ENCODE measurements at regions not wholly inside any gene's neighbourhood (a gene's known extent, or its start where the extent isn't known, plus 50 kb on each side); places are given as distances from the start of the nearest gene placed in this dataset.
A peak's percentile ranks its signal among the peaks of the same experiment; 100 is the strongest.

DNA sequence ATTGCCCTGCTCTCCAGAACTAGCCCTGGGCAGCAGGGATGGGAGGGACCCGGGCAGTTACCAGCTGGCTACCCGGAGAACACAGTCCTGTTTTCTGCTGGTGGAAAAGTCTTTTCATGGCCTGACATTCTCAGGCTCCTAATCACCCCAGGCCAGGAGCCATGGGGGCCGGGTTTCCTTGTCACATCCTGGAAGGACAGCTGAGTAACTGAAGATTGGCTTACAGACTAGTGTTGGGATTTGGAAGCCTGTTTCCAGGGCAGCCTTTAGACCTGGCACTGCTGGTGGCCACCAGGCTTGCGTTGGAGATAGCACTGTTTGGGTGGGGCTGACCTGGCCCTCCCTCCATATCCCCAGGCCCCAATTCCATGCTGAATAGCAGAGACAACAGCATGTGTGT, 349.0 kb downstream of the CTTN start:
- DNase-seq, result no peak

DNA sequence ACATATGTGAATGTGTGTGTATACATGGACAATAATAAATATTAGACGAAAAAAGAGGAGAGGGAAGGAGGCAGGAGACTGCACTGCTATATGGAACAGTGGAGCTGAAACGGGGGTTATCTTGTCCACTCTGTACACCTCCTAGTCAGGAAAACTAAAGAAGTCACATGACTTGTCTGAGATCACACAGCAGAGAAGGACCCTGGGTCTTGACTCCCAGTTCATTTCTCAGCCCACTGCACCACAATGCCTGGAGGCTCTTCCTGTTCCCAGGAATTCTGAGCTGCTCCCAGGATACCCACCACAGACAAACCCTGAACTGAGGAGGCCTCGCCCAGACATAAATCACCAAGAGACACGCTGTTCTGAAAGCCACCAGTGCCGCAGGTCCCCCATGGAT, 349.6 kb downstream of the CTTN start:
- DNase-seq, result no peak

DNA sequence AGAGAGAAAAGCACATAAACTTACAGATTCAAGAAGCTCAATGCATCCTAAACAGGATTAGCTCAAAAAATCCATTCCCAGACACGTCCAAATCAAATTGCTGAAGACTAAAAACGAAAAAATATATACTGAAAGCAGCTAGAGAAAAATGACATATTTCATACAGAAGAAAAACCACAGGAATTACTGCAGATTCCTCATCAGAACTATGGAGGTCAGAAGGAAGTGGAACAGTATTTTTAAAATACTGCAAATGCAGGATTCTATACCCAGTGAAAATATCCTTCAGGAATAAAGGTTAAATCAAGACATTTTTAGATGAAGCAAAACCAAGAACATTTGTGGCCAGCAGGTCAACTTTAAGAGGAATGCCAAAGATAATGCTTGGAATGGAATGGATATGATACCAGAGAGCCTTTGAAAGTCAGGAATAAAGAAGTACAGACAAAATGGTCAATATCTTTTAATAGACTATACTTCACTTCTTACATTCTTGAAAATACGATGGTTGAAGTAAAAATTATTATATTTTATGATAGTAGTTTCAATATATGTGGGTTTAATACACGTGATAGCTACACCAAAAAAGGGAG, 352.9 kb downstream of the CTTN start:
- no peak for DNase-seq

DNA sequence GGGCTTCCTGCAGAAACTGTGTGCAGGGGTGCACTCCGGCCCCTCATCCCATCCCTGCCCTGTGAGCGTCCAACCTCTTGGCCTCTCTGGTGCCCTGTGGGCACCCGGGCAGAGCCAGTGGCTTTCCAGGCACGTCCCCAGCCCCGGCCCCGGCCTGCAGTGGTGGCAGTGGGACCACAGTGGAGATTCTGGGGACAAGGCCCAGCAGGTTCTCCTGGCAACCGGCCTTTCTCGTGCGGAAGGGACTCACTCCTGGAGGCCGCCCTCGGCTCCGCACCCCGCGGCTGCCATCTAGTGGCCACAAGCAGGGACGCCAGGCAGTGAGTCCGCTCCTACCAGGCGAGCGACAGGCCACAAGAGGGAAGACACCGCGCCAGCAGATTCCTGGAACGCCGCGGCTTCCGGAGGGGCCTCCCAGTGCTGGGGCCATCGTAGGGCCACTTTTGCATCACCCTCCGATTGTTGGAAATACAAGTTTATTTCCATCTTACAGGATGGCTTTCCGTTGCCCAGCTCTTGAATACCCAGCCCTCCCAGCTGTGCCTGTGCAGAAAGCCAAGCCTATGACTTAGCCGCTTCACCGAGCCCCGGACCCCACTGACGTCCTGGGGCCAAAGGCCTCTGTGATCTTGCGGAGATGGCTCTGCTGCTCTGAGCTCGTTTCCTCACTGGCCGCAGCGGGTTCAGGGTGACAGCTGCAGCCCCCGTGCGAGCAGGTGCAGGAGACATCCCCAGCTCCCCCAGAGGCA, 357.3 kb downstream of the CTTN start:
- peak; percentile 50 to 70 for DNase-seq

DNA sequence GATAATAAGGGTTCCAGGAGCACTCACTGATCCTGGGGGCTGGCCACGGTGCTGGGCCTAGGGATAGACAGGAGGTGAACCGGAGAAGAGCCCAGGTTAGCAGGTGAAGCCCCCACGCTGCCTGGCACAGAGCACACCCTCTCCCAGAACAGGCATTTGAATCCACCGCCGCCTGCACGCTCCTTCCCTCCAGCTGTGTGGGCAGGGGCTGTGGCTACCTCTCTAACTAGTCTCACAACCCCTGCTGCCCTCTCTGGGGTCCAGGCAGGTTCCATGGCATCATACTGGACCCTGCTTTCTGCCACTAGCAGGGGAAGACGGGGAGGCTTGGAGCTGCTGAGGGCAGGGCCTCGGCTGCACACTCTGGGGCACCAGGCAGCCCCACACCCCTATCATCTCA, 358.0 kb downstream of the CTTN start:
- no peak for DNase-seq

DNA sequence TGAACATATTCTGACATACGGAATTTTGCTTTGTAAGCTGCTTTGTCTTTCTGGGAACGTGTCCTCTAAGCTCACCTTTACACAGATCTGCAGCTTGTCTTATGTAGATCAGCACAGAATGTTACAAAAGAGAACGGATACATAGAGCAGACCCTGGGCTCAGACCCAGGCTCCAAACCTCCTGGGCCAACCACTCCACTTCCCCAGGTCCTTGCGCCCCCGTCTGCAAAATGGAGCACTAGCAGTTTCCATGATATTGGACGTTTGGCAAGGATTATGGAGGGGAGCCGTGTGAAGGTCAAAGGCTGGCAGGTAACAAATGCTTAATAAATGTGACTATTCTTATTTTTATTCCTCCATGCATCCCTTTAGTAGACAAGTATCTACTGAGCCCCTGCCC, 358.4 kb downstream of the CTTN start:
- DNase-seq, result no peak

DNA sequence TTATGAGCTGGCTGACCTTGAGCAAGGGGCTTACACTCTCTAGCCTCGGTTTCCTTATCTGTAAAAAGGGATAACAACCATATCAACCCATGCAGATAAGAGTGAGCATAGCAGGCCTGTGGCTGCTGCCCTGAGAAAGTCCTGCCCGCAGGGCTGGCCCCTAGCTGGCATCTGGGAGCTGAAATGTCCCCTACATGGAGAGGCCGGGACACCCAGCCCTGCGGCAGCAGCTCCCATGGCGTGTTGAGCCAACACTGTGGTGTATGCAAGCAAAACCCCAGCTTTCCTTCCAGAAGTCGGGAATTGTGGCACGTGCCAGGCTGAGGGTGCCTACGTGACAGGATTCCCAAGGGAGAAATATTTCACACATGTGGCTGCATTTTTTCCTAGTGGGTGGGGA, 358.9 kb downstream of the CTTN start:
- DNase-seq, result no peak

DNA sequence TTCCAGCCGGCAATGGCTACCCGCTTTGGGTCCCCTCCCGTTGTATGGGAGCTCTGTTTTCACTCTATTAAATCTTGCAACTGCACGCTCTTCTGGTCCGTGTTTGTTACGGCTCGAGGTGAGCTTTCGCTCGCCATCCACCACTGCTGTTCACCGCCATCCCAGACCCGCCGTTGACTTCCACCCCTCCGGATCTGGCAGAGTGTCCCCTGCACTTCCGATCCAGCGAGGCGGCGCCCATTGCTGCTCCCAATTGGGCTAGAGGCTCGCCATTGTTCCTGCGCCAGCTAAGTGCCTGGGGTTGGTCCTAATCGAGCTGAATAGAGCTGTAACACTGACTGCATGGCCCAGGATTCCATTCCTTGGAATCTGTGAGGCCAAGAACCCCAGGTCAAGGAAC, 359.9 kb downstream of the CTTN start:
- DNase-seq, result no peak

DNA sequence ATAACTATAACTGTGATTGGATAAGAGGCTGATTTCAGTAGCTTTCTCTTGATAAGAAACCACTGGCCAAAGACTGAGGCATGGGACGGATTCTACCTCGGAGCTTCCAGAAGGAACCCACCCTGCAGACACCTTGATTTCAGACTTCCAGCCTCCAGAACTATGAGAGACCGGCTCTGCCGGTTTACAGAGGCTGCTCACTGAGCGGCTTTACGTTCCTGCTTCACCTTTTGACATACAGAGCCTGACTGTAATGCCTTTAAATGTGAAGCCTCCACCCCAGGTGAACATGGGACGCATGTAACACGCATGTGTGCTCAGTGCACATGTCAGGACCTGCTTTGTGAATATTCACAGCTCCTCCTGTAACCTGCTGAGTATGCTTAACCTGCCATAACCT, 361.5 kb downstream of the CTTN start:
- no peak for DNase-seq

DNA sequence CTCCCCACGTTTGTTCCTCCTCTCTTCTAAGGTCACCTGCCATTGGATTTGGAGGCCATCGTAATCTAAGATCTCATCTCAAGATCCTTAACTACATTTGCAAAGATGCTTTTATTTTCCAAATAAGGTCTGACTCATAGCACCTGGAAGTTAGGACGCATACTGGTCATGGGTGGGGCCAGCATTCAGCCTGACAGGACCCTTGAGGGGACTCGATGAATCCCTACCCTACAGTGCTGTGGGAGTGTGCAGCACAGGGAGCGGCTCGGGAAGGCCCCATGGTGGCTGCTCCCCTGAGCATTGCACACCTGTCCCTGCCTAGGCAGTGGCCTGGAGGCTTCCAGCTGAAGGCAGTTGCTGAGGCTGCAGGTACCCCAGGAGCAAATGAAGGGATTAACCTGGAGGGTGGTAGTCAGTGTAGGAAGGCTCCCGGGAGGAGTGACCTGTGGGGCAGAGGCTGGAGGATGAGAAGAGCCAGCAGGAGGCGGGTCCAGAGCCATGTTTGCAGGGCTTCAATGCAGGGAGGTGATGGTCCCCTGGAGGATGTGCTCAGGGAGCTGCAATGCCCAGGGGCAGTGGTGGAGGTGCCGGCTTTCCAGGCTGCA, 362.2 kb downstream of the CTTN start:
- DNase-seq, result no peak

DNA sequence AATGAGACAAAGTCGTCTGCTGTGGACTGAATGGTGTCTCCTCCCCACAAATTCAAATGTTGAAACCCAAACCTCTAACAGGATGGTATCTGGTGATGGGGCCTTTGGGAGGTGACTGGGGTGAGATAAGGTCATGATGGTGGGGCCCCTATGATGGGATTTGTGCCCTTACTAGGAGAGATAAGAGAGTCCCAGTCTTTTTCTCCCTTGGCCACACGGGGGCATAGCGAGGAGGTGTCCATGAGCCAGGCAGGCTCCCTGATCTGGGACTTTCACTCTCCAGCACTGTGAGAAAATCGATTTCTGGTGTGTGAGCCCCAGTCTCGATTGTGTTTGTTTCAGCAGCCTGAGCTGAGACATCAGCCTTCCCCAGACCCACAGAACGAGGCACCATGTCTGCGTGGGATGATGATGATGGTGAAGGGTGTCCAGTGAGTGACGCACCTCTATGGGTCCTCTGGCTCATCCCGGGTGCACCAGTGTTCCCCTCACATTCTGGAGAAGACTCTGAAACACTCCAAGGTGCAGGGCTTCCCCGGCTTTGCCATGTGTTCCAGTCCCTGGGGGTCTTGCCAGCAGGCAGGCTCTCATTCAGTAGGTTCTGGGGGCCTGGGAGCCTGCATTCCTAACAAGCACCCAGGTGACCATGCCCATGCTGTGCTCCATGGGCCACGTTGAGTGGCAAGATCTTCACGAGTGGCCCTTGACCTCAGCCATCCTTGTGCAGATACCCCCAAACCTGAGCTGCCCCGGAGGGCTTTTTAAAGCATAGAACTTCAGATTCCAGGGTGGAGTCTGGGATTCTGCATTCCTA, 363.0 kb downstream of the CTTN start:
- DNase-seq, result peak; percentile 18 to 20

DNA sequence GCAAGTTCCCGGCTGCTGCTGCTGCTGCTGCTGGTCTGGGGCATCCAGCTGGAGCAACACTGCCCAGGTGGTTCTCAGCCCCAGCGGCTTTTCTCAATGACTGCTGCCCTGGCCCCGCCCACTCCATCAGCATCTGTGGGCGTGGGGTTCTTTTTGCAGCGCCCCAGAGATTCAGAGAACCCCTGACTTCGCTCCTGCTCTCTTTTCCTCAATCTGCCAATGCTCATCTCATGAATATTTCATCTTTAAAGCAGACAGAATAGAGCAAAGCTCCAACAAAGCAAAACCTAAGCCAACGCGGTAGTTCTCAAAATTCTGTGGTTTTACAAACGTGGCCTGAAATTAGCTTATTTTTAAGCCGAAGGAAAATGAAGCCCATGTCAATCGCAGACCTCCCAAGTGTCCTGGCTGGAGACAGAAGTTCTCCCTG, 363.6 kb downstream of the CTTN start:
- no peak for DNase-seq

DNA sequence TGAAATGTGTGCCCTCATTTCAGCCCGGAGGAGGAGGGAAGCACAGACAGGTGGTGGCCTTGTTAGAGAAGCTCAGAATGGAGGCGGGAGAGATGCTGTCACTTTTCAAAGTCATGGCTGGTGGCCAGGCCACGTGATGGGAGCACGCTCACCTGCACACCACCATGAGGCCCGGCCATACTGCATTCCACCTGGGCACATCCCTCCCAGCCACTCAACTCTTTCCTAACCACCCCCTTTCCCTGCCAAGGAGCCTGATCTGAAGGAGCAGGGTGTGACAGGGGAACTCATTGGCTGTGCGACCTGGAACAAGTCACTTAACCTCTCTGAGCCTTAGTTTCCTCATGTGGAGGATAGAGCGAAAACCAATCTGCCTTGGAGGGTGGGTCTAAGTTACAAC, 364.5 kb downstream of the CTTN start:
- DNase-seq, result no peak

DNA sequence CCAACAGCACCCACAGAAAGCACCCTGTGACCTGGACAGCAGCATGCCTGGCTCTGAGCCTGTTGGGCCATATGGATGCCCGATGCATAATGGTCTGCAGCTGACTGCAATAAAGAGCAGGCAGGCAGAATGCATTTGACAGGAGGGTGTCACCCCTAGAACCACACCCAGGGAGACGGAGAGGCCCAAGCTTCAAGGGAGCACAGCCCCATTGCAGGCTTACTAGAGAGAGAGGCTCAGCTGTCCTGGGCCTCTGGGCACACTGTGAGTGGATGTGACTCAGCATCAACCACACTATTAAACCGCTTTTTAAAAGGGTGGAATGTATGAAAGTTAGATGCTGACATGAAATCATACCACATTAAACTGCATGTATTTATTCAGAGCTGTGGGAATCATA, 365.3 kb downstream of the CTTN start:
- no peak for DNase-seq

DNA sequence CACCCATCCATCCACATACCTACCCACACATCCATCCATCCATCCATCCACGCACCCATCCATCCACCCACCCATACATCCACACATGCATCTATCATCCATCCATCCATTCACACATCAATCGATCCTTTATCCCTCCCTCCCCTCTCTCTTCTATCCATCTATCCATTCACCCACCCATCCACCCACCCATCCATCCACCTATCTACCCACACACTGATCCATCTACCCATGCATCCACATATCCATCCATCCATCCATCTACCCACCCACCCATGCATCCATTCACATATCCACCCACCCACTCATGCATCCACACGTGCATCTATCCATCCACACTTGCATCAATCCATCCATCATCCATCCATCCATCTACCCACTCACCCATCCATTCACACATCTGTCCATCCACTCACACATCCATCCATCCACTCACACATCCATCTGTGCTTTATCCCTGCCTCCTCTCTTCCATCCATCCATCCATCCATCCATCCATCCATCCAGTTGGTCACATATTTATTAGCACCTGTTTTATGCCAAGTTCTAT, 366.1 kb downstream of the CTTN start:
- no peak for DNase-seq

DNA sequence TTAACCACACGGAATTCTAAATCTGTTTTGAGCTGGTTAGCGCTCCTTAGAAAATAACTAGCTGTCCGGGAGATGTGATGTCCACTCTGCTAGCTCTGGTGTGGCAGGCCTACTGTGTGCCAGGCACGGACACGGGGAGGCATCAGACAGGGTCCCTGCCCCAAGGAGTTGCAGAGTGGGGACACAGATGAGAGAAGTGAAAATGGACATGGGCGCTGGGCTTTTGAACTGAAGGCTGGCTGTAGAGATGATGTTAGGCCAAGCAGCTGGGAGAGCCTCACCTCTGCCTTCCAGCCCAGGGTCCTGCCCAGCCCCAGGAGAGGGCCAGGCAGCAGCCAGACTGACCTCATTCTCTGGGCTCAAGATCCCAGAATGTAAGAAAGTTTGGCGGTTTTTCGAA, 368.6 kb downstream of the CTTN start:
- no peak for DNase-seq

DNA sequence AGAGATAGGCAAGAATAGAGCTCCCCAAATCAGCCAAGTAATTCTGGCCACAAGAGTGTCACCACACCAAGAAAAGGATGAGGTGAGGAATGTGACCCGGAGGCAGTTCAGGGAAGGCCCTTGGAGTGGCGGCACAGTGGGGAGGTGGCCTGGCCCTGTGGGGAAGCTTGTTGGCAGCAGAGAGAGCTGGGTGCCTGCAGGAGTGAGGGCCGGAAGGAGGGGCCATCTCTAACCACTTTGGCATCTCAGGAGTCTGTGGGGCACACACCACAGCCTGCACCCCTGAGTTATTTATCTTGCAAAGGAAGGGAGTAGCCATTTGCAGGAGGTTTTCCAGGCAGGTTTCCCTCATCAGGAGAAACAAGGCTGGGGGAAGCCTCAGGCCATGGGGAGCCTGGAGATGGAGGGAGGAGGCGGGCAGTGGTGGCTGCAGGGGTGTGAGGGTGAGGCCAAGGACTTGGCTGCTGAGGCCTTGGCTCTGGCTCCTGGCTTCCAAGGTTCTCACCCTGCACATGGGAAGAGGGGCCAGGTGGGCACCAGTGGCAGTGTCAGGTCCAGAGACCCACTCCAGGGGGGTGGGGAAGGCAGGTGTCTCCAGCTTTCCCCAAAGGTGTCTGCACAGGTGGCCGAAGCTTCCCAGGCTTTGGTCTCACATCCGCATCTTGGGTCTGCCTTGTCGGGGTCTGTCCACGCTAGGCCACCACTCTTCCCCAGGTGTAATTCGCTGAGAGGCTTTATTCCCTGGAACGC, 370.2 kb downstream of the CTTN start:
- DNase-seq, result no peak

DNA sequence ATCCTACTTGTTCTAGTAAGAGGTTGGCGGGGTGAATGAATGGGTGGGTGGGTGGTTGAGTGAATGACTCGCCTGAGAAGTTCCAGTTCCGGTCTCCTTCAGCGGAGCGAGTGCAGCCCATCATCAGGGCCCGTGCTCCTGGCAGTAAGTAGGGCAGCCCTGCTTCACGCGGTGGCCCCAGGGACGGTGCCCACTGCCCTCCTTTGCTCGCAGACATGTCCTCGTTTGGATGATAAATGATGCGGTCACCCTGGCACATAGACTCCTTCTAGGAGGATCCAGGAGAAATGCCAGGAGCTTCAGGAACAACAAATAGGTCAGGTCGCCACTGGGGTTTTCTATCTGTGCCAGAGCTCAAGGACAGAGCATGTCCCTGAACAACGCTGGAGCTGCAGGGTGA, 370.8 kb downstream of the CTTN start:
- no peak for DNase-seq

DNA sequence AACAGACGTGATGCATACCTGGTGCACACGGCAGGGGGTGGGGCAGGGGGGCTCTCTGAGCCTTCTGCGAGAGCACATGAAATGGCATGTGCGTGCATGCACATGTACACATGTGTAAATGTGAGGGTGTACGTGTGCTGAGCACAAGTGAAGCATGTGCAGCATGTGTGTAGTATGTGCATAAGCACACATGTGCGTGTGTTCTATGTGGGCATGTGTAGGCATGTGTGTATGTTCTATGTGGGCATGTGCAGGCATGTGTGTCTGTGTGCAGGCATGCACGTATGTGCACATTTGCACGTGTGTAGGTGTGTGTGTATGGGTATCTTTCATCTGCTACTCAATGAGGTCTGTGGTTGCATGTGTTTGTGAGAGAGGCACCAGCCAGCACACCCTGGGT, 371.2 kb downstream of the CTTN start:
- DNase-seq, result no peak

DNA sequence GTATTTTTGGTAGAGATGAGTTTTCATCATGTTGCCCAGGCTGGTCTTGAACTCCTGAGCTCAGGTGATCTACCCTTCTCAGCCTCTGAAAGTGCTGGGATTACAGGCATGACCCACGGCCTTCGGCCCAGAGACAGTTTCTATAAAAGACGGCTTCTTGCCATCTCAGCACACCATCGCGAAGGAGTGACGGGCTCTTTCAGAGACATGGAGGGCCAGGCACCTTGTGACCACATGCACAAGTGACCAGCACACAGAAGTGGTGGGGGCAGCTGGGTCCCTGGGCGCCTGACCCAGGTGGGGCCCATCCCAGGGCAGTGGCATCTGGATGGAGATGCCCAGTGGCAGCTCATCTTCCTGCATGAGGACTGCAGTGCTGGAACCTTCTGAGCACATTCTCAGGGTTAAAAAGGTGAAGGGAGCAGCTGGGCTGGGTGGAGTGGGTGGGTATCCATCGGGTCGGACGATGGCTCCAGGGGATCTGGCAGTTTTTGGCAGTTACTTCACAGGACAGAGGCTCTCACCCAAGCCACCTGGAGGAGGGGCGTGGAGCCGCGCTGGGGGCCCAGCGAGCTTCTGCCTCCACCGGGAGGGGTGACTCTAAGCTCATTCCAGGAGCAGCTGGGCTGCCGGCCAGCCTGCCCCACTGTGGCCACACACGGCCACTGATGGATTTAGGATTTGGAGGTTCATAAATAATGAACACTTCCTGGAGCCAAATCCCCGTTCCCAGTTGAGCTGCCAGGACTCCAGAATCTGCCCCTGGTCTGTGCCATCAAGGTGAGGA, 373.0 kb downstream of the CTTN start:
- no peak for DNase-seq

DNA sequence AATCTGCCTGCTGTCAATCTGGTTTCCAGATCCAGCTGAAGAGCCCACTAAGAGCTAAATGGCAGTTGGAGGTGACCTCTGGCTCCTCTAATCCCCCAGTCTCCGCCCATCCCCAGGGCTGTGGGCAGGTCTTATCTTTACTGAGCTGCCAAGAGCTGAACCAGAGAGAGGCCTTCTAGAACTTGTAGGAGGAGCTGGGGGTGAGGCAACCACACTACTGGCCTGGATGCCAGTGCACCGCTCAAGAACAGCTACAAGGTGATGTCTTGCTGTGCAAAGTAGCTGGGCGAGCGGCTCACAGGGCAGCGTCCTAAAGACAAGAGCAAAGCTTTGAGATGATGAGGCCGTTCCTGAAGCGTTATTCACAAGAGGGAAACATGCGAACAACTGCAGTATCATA, 374.6 kb downstream of the CTTN start:
- DNase-seq, result no peak

Measured in SHP77 (cell line).